Transverse colon (tissue), 4 donors: ENCODE measurements at regions not wholly inside any gene's neighbourhood (a gene's known extent, or its start where the extent isn't known, plus 50 kb on each side); places are given as distances from the start of the nearest gene placed in this dataset.

Experiments used
- POLR2A ChIP-seq: fragments of 450-650 bp; IDR thresholded peaks from one replicate; pipeline ENCODE4 v1.6.1; 2016; ENCODE audit warnings: antibody characterized with exemption, mild to moderate bottlenecking, moderate library complexity
- POLR2AphosphoS5 ChIP-seq, 3 donors: sonication (generic); formaldehyde crosslinking; IDR thresholded peaks; one replicate each; pipeline ENCODE4 v1.6.1; 2016; ENCODE audit warnings: antibody characterized with exemption in 3 of 3
- TF ChIP-seq, protein P1 (sequence below), 5 experiments: fragments of 200-600 bp in 3 of 5; fragments of 450-650 bp in 2 of 5; sonication (generic) in 3 of 5; IDR thresholded peaks; 1 replicate in 2 of 5; 2 replicates in 3 of 5; pipeline ENCODE4 v1.5.1; 2016 to 2017; ENCODE audit warnings: antibody characterized with exemption in 5 of 5, inconsistent platforms in 3 of 5, mild to moderate bottlenecking in 2 of 5, moderate library complexity in 1 of 5

DNA sequence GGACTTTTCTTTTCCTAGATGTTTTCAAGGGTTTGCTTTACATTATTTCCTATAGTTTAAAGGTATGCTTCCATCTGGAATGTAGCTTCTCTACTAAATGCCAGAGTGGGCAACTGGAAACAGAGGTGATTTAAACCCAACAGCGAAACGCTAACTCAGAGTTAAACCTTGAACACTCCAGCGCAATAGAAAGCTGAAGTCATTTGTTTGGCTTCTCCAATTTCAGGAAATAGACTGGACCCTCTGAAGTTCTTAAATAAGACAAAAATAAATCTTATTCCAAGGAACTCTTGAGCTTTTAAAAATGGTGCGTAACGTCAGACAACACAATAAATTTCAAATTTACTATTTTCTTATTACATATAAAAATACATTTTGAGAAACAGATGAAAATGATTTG lies 1560.0 kb upstream of the TENM3 start:
- TF ChIP-seq, protein P1, sequence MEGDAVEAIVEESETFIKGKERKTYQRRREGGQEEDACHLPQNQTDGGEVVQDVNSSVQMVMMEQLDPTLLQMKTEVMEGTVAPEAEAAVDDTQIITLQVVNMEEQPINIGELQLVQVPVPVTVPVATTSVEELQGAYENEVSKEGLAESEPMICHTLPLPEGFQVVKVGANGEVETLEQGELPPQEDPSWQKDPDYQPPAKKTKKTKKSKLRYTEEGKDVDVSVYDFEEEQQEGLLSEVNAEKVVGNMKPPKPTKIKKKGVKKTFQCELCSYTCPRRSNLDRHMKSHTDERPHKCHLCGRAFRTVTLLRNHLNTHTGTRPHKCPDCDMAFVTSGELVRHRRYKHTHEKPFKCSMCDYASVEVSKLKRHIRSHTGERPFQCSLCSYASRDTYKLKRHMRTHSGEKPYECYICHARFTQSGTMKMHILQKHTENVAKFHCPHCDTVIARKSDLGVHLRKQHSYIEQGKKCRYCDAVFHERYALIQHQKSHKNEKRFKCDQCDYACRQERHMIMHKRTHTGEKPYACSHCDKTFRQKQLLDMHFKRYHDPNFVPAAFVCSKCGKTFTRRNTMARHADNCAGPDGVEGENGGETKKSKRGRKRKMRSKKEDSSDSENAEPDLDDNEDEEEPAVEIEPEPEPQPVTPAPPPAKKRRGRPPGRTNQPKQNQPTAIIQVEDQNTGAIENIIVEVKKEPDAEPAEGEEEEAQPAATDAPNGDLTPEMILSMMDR (IDR thresholded peaks at IDR 0.05) = no peak
- TF ChIP-seq POLR2A = no peak
- TF ChIP-seq POLR2AphosphoS5 (IDR thresholded peaks at IDR 0.05) = no peak
